ENCODE measurements at regions not wholly inside any gene's neighbourhood (a gene's known extent, or its start where the extent isn't known, plus 50 kb on each side); places are given as distances from the start of the nearest gene placed in this dataset.

DNA sequence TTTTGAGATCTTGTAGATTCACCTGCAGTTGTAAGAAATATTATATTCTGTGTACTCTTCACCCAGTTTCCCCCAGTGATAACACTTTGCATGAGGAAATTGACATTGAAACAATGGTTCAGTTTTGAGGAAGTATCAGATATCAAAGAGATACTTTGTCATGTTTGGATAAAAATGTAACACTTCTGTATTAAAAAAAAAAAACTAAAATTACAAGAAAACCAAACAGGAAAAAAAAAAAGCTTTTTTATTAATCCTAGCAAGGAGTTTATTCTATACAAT lies 204.0 kb downstream of the ARL4C start:
- TF ChIP-seq EZH2 (IDR thresholded peaks at IDR 0.05; ENCODE audit: borderline replicate concordance, low read depth, low read length, poor library complexity, severe bottlenecking), result no peak
- TF ChIP-seq, protein P1, sequence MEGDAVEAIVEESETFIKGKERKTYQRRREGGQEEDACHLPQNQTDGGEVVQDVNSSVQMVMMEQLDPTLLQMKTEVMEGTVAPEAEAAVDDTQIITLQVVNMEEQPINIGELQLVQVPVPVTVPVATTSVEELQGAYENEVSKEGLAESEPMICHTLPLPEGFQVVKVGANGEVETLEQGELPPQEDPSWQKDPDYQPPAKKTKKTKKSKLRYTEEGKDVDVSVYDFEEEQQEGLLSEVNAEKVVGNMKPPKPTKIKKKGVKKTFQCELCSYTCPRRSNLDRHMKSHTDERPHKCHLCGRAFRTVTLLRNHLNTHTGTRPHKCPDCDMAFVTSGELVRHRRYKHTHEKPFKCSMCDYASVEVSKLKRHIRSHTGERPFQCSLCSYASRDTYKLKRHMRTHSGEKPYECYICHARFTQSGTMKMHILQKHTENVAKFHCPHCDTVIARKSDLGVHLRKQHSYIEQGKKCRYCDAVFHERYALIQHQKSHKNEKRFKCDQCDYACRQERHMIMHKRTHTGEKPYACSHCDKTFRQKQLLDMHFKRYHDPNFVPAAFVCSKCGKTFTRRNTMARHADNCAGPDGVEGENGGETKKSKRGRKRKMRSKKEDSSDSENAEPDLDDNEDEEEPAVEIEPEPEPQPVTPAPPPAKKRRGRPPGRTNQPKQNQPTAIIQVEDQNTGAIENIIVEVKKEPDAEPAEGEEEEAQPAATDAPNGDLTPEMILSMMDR (conservative IDR thresholded peaks at IDR 0.05; ENCODE audit: low read depth, low read length), result no peak
